ENCODE measurements at regions not wholly inside any gene's neighbourhood (a gene's known extent, or its start where the extent isn't known, plus 50 kb on each side); places are given as distances from the start of the nearest gene placed in this dataset.
"Not testable (repeated sequence)": the region's sequence is repeated elsewhere in the genome, so short reads cannot be mapped to it uniquely, and the experiment has no call there.

GRCh38 chr9:80797101-80797829 is 892.1 kb downstream of the TLE1 start:
- FAIRE-seq: no peak

GRCh38 chr9:80796632-80797031 is 892.7 kb downstream of the TLE1 start:
- no peak for FAIRE-seq

DNA sequence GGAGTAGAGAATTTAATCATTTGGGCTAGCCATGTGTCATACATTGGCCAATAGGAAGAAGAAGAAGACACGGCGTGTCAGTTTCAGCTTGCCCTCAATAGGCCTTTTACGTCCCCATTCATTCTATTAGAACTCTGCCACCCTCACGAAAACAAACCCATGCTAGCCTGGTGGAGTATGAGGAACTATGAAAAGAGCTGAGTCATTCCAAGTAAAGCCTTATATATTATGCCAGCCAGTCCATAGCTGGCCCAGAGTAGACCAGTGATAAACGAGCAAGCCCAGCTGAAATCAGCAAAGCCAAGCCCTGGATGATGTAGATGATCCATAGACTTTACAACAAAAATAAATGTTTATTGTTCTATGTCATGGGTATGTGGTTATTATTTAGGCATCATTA is 895.1 kb downstream of the TLE1 start:
- FAIRE-seq: no peak

DNA sequence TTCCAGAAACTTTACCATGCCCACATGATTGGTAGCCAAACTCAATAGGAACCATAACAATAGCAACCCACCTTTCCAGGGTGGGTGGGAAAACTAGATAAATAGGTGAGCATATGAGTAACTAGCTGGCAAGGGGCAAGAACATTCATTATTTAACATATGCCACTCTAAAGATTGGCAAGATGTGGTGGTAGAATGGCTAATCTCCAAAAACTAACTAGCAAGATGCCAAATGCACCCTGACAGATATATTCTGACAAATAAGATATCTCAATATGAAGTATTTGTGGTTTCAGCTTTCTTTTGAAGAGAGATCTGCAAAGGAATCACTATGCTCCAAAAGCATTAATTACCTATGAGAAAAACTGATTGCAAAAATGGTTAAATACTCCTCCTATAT is 895.6 kb downstream of the TLE1 start:
- FAIRE-seq: no peak

GRCh38 chr9:80792726-80793125 is 896.6 kb downstream of the TLE1 start:
- FAIRE-seq: no peak

- no peak for FAIRE-seq
These were observed 897.5 kb downstream of the TLE1 start for GRCh38 chr9:80791836-80792235.

GRCh38 chr9:80790764-80791163 is 898.6 kb downstream of the TLE1 start:
- FAIRE-seq: no peak

DNA sequence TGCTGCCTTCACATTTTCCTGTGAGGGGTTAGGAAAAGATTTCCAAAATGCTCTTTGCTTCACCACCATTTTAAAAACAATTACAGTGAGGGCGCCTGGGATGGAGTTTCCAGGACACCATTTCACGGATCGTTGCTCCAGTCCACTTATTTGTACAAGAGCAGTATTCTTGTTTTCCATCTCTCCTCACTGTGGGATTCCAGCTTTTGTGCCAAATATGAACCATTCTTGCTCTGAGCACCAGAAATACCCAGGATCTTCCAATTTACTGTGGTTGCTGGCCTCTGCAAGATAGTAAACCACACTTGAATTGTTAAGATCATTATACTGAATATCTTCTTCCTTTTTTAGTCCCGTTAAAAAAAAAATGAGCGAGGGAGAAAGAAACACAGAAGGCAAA is 899.5 kb downstream of the TLE1 start:
- no peak for FAIRE-seq

DNA sequence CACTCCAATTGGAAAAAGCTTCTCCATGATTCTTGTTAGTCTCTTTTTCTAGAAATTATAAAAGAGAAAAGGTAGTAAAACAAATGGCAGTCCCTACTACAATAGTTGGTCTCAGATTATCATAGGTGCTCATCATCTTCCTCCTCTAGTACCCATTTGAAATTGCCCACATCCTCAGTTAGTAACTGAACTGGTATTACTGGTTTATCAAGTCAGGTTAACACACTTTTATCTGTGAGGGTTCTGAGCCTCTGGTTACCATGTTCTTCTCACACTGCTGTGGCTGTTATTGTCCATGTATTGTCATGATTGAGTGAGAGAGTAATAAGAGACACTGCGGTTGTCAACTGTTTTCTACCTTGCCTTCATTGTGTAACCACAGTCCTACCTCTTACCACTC is 901.7 kb downstream of the TLE1 start:
- FAIRE-seq: no peak

- no peak for FAIRE-seq
These were observed 904.7 kb downstream of the TLE1 start for GRCh38 chr9:80784647-80785046.

DNA sequence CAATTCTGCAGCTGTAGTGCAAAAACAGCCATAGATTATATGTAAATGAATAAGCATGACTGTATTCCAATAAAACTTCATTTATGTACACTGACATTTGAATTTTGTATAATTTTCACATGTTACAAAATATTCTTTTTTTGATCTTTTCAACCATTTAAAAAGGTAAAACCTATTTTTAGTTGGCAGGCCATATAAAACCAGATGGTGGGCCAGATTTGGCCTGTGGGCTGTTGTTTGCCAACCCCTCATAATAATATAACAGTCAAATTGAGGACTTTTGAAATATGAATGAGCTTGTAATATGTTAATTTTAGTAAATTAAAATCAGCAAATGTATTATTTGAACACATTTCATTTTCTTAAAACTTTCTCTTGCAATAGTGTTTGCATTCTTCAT is 913.4 kb downstream of the TLE1 start:
- FAIRE-seq: no peak

DNA sequence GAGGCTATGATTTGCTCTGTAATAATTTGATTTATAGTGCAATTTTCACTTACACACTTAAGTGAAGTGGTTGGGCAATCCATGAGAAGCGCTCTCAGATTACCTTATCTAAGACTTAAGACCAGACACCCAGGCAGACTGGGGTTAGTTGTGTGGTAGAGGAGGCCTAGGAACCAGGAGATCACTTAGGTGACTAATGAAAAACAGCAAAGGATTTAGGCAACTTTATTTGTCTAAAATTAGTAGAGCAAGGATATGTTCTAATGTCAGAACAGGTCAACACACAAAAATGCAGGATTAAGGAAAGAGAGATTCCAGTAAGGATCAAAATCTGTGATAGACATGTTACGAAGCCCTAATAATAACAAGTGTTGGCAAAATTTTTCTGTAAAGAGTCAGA is 913.8 kb downstream of the TLE1 start:
- FAIRE-seq: no peak

DNA sequence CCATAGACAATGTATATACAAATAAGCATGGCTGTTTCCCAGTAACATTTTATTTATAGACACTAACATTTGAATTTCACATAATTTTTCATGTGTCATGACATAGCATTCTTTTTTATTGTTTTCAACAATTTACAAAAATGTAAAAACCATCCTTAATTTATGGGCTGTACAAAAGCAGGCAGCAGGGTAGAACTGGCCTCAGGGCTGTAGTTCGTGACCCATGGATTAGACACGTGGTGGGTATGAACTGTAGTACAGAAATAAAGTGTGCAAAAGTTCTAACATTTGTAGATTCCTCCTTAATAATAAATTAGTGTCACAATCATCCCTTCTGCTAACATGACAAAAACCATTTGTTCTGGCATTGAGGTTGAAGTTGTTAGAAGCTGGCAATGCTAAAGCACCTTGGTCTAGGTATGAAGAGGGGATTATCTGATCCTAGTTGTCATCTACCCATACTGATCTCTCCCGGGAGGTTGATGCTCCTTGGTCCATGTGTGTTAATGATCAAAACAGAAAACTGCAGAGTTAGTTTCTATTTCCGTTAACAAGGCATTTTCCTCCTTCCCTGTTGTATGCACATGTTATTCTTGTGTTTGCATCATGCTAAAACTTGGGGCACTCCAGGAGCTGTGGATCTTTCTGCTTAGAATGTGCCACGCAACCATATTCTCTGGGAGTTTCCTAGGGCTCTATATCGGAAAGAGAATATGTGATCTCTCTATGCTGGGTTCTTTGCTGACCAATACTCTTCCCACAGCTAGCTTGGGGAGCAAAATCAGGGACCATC is 917.6 kb downstream of the TLE1 start:
- FAIRE-seq: no peak

GRCh38 chr9:80763536-80763935 is 925.8 kb downstream of the TLE1 start:
- no peak for FAIRE-seq

GRCh38 chr9:80755586-80755985 is 933.8 kb downstream of the TLE1 start:
- no peak for FAIRE-seq

- FAIRE-seq: not testable (repeated sequence)
These were observed 942.3 kb downstream of the TLE1 start for GRCh38 chr9:80747056-80747455.

DNA sequence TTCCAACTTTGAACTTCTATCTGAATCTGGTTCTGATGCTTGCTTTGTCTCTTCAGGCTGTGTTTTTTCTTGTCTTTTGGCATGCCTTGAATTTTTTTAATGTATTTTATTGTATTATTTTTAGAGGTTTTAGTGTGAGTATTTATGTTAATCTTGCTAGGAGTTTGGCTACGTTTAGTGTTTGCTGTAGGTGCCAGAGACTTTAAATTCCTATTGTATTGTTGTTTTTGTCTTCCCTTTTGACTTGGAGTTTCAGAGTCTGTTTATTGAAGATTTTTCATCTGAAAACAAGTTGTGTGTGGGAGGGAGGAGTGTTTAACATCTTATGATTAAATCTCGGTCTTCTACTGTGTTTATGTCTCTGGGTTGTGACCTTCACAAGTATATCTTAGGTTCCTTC is 956.8 kb downstream of the TLE1 start:
- no peak for FAIRE-seq

DNA sequence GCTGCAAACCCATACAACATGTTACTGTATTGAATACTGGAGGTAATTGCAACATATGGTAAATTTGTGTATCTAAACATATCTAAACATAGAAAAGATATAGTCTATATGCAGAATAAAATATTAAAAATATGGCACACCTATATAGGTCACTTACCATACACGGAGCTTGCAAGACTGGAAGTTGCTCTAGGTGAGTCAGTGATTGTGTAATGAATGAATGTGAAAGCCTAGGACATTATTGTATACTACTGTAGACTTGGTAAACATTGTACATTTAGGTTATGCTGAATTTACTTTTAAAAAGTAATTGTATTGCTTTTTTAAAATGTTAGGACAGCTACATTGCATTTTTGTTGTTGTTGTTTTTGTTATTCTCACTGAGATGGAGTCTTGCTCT is 968.8 kb downstream of the TLE1 start:
- FAIRE-seq: no peak

DNA sequence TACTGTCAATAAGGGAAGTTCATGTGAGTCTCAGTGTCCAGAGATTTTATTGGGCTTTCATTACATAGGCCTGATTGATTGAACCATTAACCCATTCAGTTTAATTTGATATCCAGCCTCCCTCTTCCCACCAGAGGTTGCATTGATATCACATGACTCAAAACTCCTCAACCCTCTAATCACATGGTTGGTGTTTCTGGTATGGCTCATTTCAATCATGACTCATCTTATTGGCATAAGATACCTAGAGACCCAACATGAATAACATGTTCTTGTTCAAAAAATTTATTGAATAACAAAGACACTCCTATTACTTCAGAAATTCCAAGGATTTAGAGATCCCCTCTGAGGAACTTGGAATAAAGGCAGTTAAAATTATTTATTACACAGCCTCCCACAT is 982.2 kb downstream of the TLE1 start:
- no peak for FAIRE-seq

DNA sequence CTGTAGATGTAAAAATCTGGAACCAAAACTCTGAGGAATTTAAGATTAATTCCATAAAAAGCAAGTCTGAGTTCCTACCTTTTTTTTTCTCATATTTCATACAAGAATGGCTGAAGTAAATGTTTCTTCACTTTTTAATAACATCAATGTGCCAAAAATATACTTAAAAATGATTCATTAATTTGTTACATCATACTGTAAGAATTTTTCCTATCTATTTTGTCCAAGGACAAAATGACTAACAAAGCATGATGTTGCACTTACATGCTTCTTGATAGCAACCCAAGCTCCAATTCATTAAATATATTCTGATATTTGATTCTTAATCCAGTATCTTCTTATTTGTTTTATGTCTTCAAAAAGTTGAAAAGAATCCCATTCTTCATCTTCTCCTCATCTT is 988.3 kb downstream of the TLE1 start:
- FAIRE-seq: no peak

- no peak for FAIRE-seq
These were observed 989.8 kb downstream of the TLE1 start for GRCh38 chr9:80699511-80699998.

GRCh38 chr9:80698725-80699410 is 990.5 kb downstream of the TLE1 start:
- FAIRE-seq: no peak

GRCh38 chr9:80692751-80693150 is 996.6 kb downstream of the TLE1 start:
- FAIRE-seq: no peak

DNA sequence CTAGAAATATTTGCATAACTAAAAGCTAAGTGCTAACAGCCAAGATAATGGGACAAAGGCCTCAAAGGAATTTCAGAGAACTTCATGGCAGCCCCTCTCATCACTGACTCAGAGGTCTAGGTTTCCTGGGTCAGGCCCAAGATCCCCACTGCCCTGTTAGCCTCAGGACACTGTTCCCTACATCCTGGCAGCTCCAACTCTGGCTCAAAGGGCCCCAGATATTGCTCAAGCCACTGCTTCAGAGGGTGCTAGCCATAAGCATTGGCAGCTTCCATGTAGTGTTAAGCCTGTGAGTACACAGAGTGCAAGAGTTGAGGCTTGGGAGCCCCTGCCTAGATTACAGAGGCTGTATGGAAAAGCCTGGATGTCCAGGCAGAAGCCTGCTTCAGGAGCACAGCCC is 998.1 kb downstream of the TLE1 start:
- no peak for FAIRE-seq
